ENCODE measurements at regions not wholly inside any gene's neighbourhood (a gene's known extent, or its start where the extent isn't known, plus 50 kb on each side); places are given as distances from the start of the nearest gene placed in this dataset.

- no peak for TF ChIP-seq CTCF (IDR thresholded peaks at IDR 0.05)
- no peak for TF ChIP-seq EP300 (IDR thresholded peaks at IDR 0.05)
- TF ChIP-seq POLR2A (IDR thresholded peaks at IDR 0.05) = no peak
These were observed 379.6 kb upstream of the TSHZ2 start for GRCh38 chr20:52592567-52592966.

All from tibial nerve (tissue), 4 donors.